ENCODE measurements at regions not wholly inside any gene's neighbourhood (a gene's known extent, or its start where the extent isn't known, plus 50 kb on each side); places are given as distances from the start of the nearest gene placed in this dataset.

DNA sequence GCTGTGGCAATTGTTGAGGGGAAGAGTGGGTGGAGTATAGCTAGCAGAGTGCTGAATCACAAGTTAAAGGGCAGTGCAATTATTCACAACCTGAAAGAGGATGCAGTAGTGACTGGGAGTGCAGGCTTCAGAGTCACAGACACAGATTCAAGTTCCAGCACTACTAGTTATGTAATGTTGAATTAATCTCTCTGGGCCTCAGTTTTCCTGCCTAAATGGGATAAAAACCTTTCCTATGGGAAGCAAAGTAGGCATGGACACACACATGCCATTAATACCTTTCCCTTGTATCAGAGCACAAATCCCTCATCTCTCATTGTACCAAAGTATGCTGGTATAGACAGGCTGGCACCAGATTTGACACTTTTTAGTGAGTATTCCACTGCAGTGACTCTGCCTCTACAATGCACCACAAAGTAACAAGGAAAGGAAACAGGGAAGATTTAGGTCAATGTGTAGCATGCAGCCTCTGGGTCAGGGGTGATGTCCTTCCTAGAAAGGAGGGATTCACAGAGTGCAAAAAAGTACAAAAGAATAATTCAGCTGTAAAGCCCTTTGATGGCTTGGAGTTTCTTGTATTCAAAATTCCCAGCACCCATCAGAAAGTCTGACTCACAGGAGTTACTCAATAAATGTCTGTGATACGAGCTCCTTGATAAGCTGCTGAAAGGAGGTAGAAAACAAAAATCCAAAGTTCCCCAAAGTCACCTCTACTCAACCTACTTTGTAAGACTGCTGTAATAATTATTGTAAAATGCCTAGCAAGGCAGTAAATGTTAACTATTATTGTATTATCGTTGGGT, 507.5 kb upstream of the TGFBR2 start:
- Histone ChIP-seq H2BK5ac (ENCODE audit: low read depth, low read length) (no peak overlapping the region), H2BK20ac (ENCODE audit: low read length) (no peak overlapping the region), H4K8ac (ENCODE audit: extremely low read depth, insufficient read depth, low read length) (no peak overlapping the region), H3K27me3 (replicated peaks in 1 of 4; ENCODE audit: control insufficient read depth in 3 of 4, extremely low read depth in 1 of 4, insufficient read depth in 3 of 4, low read length in 3 of 4) (no peaks in the 10 kb centered on the region; a peak in 1 of 7 replicates), H3K79me2 (ENCODE audit: control insufficient read depth in 1 of 2, insufficient read depth in 2 of 2, low read length in 2 of 2) (no peaks in the 10 kb centered on the region), H2AK5ac (ENCODE audit: low read depth, low read length) (no peak overlapping the region), H3K4me1 (replicated peaks in 1 of 4; ENCODE audit: control insufficient read depth in 3 of 4, insufficient read depth in 4 of 4, low read length in 3 of 4) (peaks cover 0 to 4% (median 0%) of the 10 kb centered on the region in 4 experiments; a peak in 1 of 7 replicates), H3K79me1 (ENCODE audit: low read depth, low read length) (no peaks in the 10 kb centered on the region), H2AFZ (ENCODE audit: low read length) (no peak overlapping the region), H3K27ac (ENCODE audit: low read depth, low read length) (no peak overlapping the region), H3K4me2 (ENCODE audit: insufficient read depth in 1 of 2, low read depth in 2 of 2, low read length in 2 of 2) (no peak overlapping the region), H4K5ac (ENCODE audit: insufficient read length, low read depth, low read length) (no peak overlapping the region), H2BK12ac (ENCODE audit: low read depth, low read length) (no peak overlapping the region), H3K4ac (replicated peaks; ENCODE audit: insufficient read length, low read depth, low read length) (no peak overlapping the region), H3K9ac (replicated peaks in 1 of 4; ENCODE audit: extremely low read depth in 1 of 4, low read depth in 3 of 4, low read length in 3 of 4) (no peak overlapping the region), H3K4me3 (ENCODE audit: extremely low read depth in 1 of 4, insufficient read depth in 2 of 4, low read depth in 3 of 4, low read length in 4 of 4) (no peak overlapping the region), H2BK120ac (replicated peaks; ENCODE audit: low read depth, low read length) (no peak overlapping the region), H3K23ac (ENCODE audit: insufficient read length) (no peak overlapping the region), H4K20me1 (replicated peaks in 1 of 2; ENCODE audit: control insufficient read depth in 1 of 2, insufficient read depth in 2 of 2, low read length in 2 of 2) (no peaks in the 10 kb centered on the region), H3K18ac (ENCODE audit: extremely low read depth, low read length) (no peak overlapping the region), H4K91ac (replicated peaks; ENCODE audit: insufficient read length, low read length) (no peak overlapping the region), H3K14ac (ENCODE audit: insufficient read length) (no peak overlapping the region), H3K9me3 (ENCODE audit: insufficient read depth in 2 of 2, low read depth in 1 of 2, low read length in 1 of 2) (no peaks in the 10 kb centered on the region), H2BK15ac (ENCODE audit: low read length) (no peak overlapping the region), H3K23me2 (ENCODE audit: low read depth, low read length) (no peaks in the 10 kb centered on the region), H3K56ac (replicated peaks; ENCODE audit: insufficient read length, low read depth, low read length) (no peak overlapping the region), H3K36me3 (ENCODE audit: control insufficient read depth in 2 of 4, insufficient read depth in 4 of 4, low read length in 3 of 4) (no peaks in the 10 kb centered on the region)
- FAIRE-seq (no peak), DNase-seq (ENCODE audit: low read depth in 1 of 2, low spot score in 2 of 2) (no peak)
- ChIA-PET CTCF (ENCODE audit: partially characterized antibody) (no interaction called here), POLR2A (ENCODE audit: partially characterized antibody) (interaction anchor here (1.6 kb wide), 1 partner anchor 13 kb away, joined by 4 read pairs; no protein-coding TSS in a partner anchor)
- no peak for TF ChIP-seq RAD21 (IDR thresholded peaks at IDR 0.05 in 1 of 2, conservative IDR thresholded peaks at IDR 0.05 in 1 of 2; ENCODE audit: low read depth in 2 of 2, low read length in 2 of 2)
- TF ChIP-seq SIRT6 (IDR thresholded peaks at IDR 0.05; ENCODE audit: low read length), result no peak
- no peak for TF ChIP-seq BCL11A (IDR thresholded peaks at IDR 0.05; ENCODE audit: low read depth in 2 of 2, low read length in 2 of 2)
- TF ChIP-seq RNF2 (IDR thresholded peaks at IDR 0.05; ENCODE audit: borderline replicate concordance, low read depth, low read length, missing control alignments, poor library complexity, severe bottlenecking), result no peak
- 90% methylated on average over 2 of the region's 2 CpGs; no CpG with 5 or more reads in 1 of the 2 experiments for WGBS, 2 experiments (ENCODE audit: extremely low coverage in 1 of 2, insufficient coverage in 1 of 2, insufficient read length in 1 of 2, insufficient replicate concordance in 2 of 2, low coverage in 1 of 2, low lambda C conversion rate in 2 of 2, missing lambda C conversion rate in 1 of 2)
